ENCODE measurements at regions not wholly inside any gene's neighbourhood (a gene's known extent, or its start where the extent isn't known, plus 50 kb on each side); places are given as distances from the start of the nearest gene placed in this dataset.

- no peak for TF ChIP-seq CTCF (conservative IDR thresholded peaks at IDR 0.05)
- H3K27ac ChIP-seq: no peak overlapping the region
Measured at GRCh38 chr12:98280621-98281020, 234.8 kb upstream of the TMPO start.

GRCh38 chr12:98291828-98292227, 223.6 kb upstream of the TMPO start:
- TF ChIP-seq CTCF (conservative IDR thresholded peaks at IDR 0.05): no peak

GRCh38 chr12:98294051-98294805, 221.2 kb upstream of the TMPO start:
- TF ChIP-seq CTCF (conservative IDR thresholded peaks at IDR 0.05): no peak
- H3K27ac ChIP-seq: no peak overlapping the region

More at GRCh38 chr12:98291828-98292227, 223.6 kb upstream of the TMPO start:
- no peak overlapping the region for H3K27ac ChIP-seq

GRCh38 chr12:98295681-98296080, 219.7 kb upstream of the TMPO start:
- no peak for TF ChIP-seq CTCF (conservative IDR thresholded peaks at IDR 0.05)
- no peak overlapping the region for H3K27ac ChIP-seq

- TF ChIP-seq CTCF (conservative IDR thresholded peaks at IDR 0.05): no peak
- no peak overlapping the region for H3K27ac ChIP-seq
Measured at GRCh38 chr12:98296462-98297079, 218.8 kb upstream of the TMPO start.

- TF ChIP-seq CTCF (conservative IDR thresholded peaks at IDR 0.05): no peak
- H3K27ac ChIP-seq: no peak overlapping the region
Measured at GRCh38 chr12:98297538-98297937, 217.9 kb upstream of the TMPO start.

- no peak for TF ChIP-seq CTCF (conservative IDR thresholded peaks at IDR 0.05)
- H3K27ac ChIP-seq: no peak overlapping the region
Measured at GRCh38 chr12:98308141-98308540, 207.2 kb upstream of the TMPO start.
